NB4 (cell line): ENCODE measurements at regions not wholly inside any gene's neighbourhood (a gene's known extent, or its start where the extent isn't known, plus 50 kb on each side); places are given as distances from the start of the nearest gene placed in this dataset.

ENCODE experiments used
- MAX ChIP-seq: IDR thresholded peaks from 2 replicates; pipeline ENCODE4 v1.6.1; 2011; ENCODE audit warnings: low read depth, low read length
- MYC ChIP-seq: IDR thresholded peaks from 2 replicates; pipeline ENCODE4 v1.6.1; 2011; ENCODE audit warnings: low read depth, low read length
- POLR2A ChIP-seq: IDR thresholded peaks from 2 replicates; pipeline ENCODE4 v1.6.1; 2011; ENCODE audit warnings: mild to moderate bottlenecking; ENCODE audit not compliant: insufficient read length; ENCODE audit errors: extremely low read depth
- TF ChIP-seq, protein P1 (sequence below): IDR thresholded peaks from one replicate; pipeline ENCODE4 v1.5.1; 2012; ENCODE audit warnings: low read depth, low read length

GRCh38 chr20:24815196-24815815, 133.8 kb upstream of the CST7 start:
- TF ChIP-seq MYC: no peak
- no peak for TF ChIP-seq POLR2A
- TF ChIP-seq, protein P1, sequence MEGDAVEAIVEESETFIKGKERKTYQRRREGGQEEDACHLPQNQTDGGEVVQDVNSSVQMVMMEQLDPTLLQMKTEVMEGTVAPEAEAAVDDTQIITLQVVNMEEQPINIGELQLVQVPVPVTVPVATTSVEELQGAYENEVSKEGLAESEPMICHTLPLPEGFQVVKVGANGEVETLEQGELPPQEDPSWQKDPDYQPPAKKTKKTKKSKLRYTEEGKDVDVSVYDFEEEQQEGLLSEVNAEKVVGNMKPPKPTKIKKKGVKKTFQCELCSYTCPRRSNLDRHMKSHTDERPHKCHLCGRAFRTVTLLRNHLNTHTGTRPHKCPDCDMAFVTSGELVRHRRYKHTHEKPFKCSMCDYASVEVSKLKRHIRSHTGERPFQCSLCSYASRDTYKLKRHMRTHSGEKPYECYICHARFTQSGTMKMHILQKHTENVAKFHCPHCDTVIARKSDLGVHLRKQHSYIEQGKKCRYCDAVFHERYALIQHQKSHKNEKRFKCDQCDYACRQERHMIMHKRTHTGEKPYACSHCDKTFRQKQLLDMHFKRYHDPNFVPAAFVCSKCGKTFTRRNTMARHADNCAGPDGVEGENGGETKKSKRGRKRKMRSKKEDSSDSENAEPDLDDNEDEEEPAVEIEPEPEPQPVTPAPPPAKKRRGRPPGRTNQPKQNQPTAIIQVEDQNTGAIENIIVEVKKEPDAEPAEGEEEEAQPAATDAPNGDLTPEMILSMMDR: no peak
- no peak for TF ChIP-seq MAX
